Fibroblast of upper back skin (primary cell): ENCODE measurements at regions not wholly inside any gene's neighbourhood (a gene's known extent, or its start where the extent isn't known, plus 50 kb on each side); places are given as distances from the start of the nearest gene placed in this dataset.
"Not testable (repeated sequence)": the region's sequence is repeated elsewhere in the genome, so short reads cannot be mapped to it uniquely, and the experiment has no call there.

Source experiments
- DNase-seq: peaks from one replicate; pipeline ENCODE4 v3.0.0-alpha.2; 2013

DNA sequence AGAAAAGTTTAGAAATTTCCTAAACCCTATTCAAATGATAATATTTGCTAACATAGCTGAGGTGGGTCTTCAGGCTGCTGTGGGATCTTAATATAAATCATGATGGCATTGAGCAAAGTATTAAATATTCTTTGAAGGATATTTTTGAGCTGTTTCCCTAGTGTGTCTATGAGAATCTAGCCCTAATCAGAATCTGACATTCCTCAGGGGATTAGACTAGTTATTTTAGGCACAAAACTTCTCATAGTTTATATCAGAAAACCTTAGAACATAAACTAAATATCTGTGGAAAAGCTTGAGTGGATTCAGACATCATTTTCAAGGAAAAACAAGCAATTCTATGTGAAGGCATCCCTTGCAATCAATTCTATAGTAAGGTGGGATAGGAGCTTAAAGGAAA lies 594.5 kb downstream of the RFPL4B start:
- DNase-seq = no peak

DNA sequence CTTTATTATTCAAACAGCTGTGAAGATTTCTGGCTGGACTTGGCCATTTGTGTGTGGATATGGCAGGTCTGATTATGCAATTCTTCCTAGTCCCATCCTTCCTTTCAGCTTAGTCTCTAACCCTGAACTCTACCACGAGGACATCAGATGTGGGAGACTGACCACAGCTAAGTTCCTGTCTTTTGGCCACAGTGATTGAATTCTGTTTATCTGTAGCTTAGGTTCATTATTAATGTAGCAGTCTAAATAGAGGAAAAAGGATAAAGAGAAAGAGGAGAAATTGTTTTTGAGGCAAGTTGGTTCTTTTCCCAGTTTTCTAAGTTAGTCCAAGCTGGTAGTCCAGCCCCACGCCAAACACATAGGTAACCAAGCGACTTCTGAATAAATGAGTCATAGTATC lies 598.9 kb downstream of the RFPL4B start:
- DNase-seq = peak; percentile 25

DNA sequence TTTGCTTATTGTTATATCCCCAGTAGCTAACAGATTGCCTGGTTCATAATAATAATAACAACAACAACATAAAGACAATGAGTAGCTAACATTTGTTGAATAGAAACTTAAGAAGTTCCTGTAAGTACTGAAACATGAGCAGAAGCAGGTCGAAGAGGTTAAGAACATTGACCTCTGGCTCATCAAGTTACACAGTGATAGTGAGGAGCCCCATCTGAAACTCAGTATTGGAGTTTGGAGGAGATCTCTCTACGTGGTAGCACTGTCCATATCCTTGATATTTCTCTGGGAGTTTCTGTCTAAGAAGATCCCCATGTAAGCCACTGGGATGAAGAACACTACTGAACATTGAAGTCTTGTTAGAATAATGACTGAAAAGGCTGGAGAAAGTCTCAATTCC lies 600.4 kb downstream of the RFPL4B start:
- DNase-seq = no peak

DNA sequence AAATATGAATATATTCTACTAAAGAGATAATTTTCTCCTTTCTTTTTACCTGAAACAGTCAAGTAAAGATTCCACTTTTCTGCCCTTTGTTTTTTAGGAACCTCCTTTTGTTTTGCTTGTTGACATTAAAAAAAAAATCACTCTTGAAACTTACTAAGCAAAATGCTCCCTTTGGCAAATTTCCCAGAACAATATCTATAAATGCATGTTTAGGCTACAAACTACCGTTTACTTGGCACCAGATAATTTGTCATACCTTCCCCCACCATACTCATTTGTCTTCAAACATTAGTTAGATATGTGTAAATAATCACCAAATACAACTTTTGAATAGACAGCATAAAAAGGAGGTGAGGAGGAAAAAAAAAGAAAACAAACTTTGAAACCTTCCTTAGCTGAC lies 604.7 kb downstream of the RFPL4B start:
- DNase-seq = peak; percentile 16

- DNase-seq = not testable (repeated sequence)
Observed at GRCh38 chr6:112955743-112956142, 608.6 kb downstream of the RFPL4B start.

DNA sequence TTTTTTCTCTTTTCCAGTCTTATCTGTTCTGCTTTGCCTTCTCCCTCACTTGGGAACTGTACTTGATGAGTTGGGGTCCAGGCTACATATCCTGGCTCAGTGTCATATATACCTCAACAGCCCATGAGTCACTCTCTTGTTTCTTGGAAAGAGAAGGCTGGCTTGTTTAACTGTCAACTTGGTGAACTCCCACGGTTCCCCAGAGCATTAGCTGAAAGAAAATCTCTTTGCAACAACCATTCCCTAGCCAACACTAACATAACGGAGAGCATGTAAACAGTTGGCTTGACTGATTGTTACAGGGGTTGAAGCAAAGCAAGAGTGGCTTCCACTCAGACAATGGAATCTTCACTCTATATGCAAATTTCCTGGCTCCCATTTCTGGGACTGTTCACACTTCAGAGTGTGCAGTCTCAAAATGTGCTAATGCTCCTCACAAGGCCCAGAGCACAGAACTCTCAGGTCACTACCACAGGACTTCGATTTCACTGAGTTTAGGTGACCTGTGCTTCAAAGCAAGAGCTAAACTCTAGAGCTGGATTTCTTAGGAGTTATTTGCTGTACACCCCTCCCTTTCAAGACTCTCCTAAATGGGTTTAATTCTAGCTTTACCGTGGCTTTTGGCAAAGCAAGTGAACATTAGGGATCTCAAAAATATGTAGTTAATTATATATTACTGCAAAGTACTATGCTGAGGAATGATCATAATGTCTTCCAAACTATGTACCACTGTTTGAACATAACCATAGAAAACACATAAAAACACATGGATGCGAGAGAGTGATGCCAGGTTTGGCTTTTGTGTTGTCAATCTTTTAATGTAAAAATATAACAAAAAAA lies 609.8 kb downstream of the RFPL4B start:
- DNase-seq = peak; percentile 94

DNA sequence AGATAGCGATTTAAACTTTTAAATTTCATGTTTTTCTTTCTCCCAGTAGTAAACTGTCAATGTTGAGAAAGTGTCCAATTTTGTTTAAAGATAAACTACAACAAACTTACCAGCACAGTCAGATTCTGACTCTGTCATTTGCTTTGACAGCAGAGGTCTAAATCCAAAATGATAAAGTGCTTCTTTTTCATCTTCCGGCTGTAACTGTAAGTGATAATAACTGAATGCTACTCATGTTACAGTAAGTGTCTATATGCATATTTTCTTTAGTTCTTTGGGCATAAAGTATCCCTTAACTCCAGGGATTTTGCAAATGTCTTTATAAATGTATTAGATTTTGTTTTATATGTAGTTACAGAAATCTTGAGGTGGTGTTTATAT lies 610.4 kb downstream of the RFPL4B start:
- DNase-seq = no peak

DNA sequence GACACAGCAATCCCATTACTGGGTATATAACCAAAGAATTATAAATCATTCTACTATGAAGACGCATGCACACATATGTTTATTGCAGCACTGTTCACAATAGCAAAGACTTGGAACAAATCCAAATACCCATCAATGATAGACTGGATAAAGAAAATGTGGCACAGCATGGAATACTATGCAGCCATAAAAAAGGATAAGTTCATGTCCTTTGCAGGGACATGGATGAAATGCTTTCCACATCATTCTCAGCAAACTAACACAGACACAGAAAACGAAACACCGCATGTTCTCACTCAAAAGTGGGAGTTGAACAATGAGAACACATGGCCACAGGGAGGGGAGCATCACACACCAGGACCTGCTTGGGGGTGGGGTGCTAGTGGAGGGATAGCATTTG lies 613.0 kb downstream of the RFPL4B start:
- DNase-seq = not testable (repeated sequence)

DNA sequence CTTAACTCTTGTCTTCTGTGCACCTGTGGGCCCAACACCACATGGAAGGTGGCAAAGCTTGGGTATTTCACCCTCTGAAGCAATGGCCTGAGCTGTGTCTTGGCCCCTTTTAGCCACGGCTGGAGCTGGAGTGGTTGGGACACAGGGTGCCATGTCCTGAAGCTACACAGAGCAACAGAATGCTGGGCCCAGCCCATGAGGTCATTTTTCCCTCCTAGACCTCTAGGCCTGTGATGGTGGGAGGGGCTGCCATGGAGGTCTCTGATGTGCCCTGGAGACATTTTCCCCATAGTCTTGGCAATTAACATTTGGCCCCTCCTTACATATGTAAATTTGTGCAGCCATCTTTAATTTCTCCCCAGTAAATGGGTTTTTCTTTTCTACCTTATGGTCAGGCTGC lies 620.8 kb downstream of the RFPL4B start:
- no peak for DNase-seq

DNA sequence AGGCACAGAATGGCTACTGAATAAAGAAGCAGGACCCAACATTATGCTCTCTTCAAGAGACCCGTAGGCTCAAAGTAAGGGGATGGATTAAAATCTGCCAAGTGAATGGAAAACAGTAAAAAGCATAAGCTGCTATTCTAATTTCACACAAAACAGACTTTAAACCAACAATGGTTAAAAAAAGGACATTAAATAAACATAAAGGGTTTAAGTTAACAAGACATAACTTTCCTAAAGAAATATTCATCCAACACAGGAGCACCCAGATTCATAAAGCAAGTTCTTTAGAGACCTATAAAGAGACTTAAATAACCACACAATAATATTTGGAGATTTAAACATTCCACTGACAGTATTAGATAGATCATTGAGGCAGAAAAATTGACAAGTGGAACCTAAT lies 624.5 kb downstream of the RFPL4B start:
- no peak for DNase-seq

- not testable (repeated sequence) for DNase-seq
Observed at GRCh38 chr6:112974931-112975330, 627.8 kb downstream of the RFPL4B start.

- not testable (repeated sequence) for DNase-seq
Observed at GRCh38 chr6:112976579-112976978, 629.4 kb downstream of the RFPL4B start.

DNA sequence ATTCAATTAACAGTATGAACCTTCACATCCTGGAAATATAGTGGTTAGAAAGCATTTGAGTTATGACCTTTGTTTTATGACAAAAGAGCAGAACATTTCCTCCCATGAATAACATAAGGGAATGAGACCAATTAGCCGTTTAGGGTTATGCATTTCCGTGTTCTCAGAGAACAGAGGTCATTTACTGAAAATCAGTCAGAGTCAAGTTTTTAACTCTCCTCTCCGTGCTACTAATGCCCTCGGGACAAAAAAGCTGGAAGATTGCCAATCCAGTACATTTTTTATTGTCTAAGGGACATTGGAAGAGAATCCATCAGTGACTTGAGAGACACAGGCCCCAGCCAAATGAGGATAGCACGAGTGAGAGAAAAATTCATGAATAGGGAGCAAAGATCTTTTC lies 632.7 kb downstream of the RFPL4B start:
- DNase-seq = peak; percentile 49

DNA sequence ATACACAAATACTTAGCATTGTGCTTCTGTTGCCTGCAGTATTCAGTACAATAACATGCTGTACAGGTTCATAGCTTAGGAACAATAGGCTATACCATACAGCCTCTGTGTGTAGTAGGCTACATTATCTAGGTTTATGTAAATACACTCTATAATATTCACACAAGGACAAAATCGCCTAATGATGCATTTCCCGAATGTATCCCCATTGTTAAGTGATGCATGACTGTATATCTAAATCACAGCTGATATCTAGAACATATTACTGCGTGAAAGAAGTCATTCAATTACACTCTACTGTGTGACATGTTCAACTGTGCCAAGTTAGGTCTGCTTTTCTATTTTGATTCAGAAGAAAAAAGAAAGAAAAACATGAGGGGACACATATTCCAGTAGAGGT lies 633.5 kb downstream of the RFPL4B start:
- no peak for DNase-seq

- peak; percentile 25 for DNase-seq
Observed at GRCh38 chr6:112983713-112984261, 636.7 kb downstream of the RFPL4B start.

GRCh38 chr6:112984899-112985298 lies 637.8 kb downstream of the RFPL4B start:
- no peak for DNase-seq

DNA sequence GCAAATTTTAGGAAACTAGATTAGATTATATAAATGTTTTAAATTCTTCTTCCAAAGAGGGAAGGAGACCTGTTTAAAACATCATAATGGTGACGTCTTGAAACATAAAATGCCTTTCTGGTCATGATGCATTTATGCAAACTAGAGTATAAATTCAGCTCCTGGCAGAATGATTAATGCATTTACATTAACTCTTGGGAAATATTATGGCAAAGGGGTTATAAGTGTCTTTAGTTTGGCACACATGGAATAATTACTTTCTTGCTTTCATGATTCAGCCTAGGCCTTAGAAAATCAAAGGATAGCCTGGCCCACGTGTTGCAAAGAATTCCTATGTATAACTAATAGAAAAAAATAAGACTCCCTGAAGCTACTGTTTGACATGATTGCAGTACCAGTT lies 639.2 kb downstream of the RFPL4B start:
- DNase-seq = peak; percentile 54

DNA sequence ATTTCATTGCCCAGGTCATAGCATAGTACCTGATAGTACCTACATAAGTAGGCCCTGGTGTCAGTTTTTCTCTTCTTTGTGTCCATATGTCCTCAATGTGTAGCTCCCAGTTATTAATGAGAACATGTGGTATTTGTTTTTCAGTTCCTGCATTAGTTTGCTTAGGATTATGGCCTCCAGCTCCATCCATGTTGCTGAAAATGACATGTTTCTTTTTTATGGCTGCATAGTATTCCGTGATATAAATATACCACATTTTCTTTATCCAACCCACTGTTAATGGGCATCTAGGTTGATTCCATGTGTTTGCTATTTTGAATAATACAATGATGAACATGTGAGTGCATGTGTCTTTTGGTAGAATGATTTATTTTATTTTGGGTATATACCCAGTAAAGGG lies 641.6 kb downstream of the RFPL4B start:
- DNase-seq = no peak

GRCh38 chr6:112990971-112991370 lies 643.8 kb downstream of the RFPL4B start:
- DNase-seq = peak; percentile 72

- no peak for DNase-seq
Observed at GRCh38 chr6:112991912-112992311, 644.8 kb downstream of the RFPL4B start.

GRCh38 chr6:112997421-112998085 lies 650.4 kb downstream of the RFPL4B start:
- DNase-seq = no peak

DNA sequence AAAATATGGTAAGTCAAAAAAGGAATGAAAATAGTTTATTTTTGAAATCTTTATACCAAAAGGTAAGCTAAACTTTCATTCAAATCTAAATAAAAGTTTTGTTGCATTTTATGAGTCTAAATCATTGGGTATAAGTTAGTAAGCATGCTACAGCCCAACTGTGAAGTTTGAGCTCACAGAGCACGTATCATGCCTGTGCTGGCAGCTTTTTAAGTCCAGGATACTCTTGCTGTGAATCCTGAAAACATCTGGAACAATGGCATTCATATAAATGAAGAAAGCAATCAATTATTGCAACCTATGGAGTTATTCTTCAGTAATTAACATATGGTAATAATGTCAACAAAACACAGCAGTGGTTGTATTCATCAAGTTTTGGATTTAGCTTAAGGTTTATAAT lies 656.9 kb downstream of the RFPL4B start:
- no peak for DNase-seq

DNA sequence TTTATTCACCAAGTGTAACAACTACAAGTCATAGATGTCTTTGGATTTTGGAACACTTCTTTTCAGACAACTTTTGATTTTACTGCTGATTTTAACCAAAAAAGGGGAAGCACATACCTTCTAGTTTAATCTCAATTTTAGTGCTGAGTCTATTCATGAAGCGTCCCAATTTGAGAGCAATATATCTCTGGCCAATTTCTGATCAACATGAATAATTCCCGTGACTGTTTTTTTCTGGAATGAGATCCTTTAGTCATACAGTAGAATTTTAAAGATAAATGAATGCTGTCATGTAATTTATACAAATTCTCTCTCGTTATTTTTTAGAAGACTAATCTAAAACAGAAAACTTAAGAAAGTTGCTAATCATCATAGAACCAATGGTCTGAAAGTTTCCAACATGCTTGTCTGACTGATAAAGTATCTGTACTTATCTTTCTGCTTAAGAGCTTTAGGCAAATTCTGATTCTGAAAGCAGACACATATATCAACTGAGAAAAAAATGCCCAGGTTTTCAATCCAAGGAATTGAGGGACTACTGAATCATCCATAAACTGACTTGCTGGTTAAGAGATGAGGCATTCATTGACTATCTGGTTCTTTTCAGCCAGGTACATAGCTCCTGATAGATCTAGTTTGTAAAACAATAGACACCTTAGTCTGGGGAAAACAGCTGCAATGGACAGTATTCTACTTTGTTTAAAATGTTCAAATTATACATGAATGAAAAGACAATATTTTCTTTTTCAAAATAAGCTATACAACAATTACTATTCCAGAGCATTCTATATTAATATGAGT lies 657.5 kb downstream of the RFPL4B start:
- DNase-seq = peak; percentile 39
